ENCODE measurements at regions not wholly inside any gene's neighbourhood (a gene's known extent, or its start where the extent isn't known, plus 50 kb on each side); places are given as distances from the start of the nearest gene placed in this dataset.

- Histone ChIP-seq H3K4me1 (ENCODE audit: control insufficient read depth in 4 of 4, insufficient read depth in 4 of 4, low read length in 3 of 4) (no peaks in the 10 kb centered on the region), H3K4me3 (ENCODE audit: low read depth in 1 of 3, low read length in 3 of 3) (no peak overlapping the region), H3K36me3 (ENCODE audit: control insufficient read depth in 4 of 4, insufficient read depth in 3 of 4, low read depth in 1 of 4, low read length in 3 of 4) (no peaks in the 10 kb centered on the region), H3K9me3 (ENCODE audit: control insufficient read depth in 4 of 4, low read length in 3 of 4) (no peaks in the 10 kb centered on the region), H3K27ac (ENCODE audit: low read depth in 1 of 2, low read length in 2 of 2) (no peak overlapping the region), H3K27me3 (ENCODE audit: control insufficient read depth in 4 of 4, insufficient read depth in 4 of 4, low read length in 3 of 4) (peaks cover 0 to 2% (median 0%) of the 10 kb centered on the region in 4 donors), H3K9ac (ENCODE audit: low read depth in 1 of 2, low read length in 2 of 2) (no peak overlapping the region)
- 96% methylated on average over 2 of the region's 2 CpGs for WGBS
- TF ChIP-seq HNF4A (conservative IDR thresholded peaks at IDR 0.05) (no peak), FOXA2 (IDR thresholded peaks at IDR 0.05) (no peak), MAX (IDR thresholded peaks at IDR 0.05) (no peak)
- no peak for DNase-seq (ENCODE audit: low spot score)
Measured at GRCh38 chr15:45868109-45868691, 233.4 kb downstream of the SQOR start.

- no peak for TF ChIP-seq EGR1 (IDR thresholded peaks at IDR 0.05; ENCODE audit: low read depth in 2 of 2)
- no peak for TF ChIP-seq MAX (IDR thresholded peaks at IDR 0.05)
- TF ChIP-seq FOXA1 (IDR thresholded peaks at IDR 0.05): no peak
- no peak for TF ChIP-seq TAF1 (conservative IDR thresholded peaks at IDR 0.05)
- TF ChIP-seq RXRA (IDR thresholded peaks at IDR 0.05): no peak
- no peak for TF ChIP-seq FOXA2 (IDR thresholded peaks at IDR 0.05)
- no peak for TF ChIP-seq YY1 (IDR thresholded peaks at IDR 0.05)
- TF ChIP-seq SP1 (IDR thresholded peaks at IDR 0.05): no peak
- no peak for TF ChIP-seq CTCF (IDR thresholded peaks at IDR 0.05; ENCODE audit: low read depth, low read length, missing input control)
- no peak for TF ChIP-seq ZBTB33 (IDR thresholded peaks at IDR 0.05)
- TF ChIP-seq HNF4G (IDR thresholded peaks at IDR 0.05): no peak
- no peak for TF ChIP-seq ATF3 (IDR thresholded peaks at IDR 0.05)
- Histone ChIP-seq H3K4me1 (ENCODE audit: control insufficient read depth in 4 of 4, insufficient read depth in 4 of 4, low read length in 3 of 4) (no peaks in the 10 kb centered on the region), H3K36me3 (ENCODE audit: control insufficient read depth in 4 of 4, insufficient read depth in 3 of 4, low read depth in 1 of 4, low read length in 3 of 4) (no peaks in the 10 kb centered on the region), H3K9ac (ENCODE audit: low read depth in 1 of 2, low read length in 2 of 2) (no peak overlapping the region), H3K27me3 (ENCODE audit: control insufficient read depth in 4 of 4, insufficient read depth in 4 of 4, low read length in 3 of 4) (peaks cover 0 to 2% (median 0%) of the 10 kb centered on the region in 4 donors), H3K9me3 (ENCODE audit: control insufficient read depth in 4 of 4, low read length in 3 of 4) (no peaks in the 10 kb centered on the region), H3K4me3 (ENCODE audit: low read depth in 1 of 3, low read length in 3 of 3) (no peak overlapping the region), H3K27ac (ENCODE audit: low read depth in 1 of 2, low read length in 2 of 2) (no peak overlapping the region)
- WGBS: 84% methylated on average over 5 of the region's 5 CpGs
- DNase-seq (ENCODE audit: low spot score): no peak
Measured at GRCh38 chr15:45869034-45869668, 234.3 kb downstream of the SQOR start.
